HG02840 (cell line): ENCODE measurements at regions not wholly inside any gene's neighbourhood (a gene's known extent, or its start where the extent isn't known, plus 50 kb on each side); places are given as distances from the start of the nearest gene placed in this dataset.

Source experiments
- ATAC-seq: cut with Tn5 transposase; IDR thresholded peaks from one replicate; pipeline ENCODE4 v1.9.1; 2021; ENCODE audit warnings: mild to moderate bottlenecking, moderate library complexity, moderate number of reproducible peaks; ENCODE audit not compliant: unreplicated experiment, low FRiP score

GRCh38 chr14:48936849-48937248 is 649.3 kb downstream of the RPS29 start:
- no peak for ATAC-seq

- ATAC-seq: no peak
Observed at GRCh38 chr14:48936362-48936761, 649.8 kb downstream of the RPS29 start.

GRCh38 chr14:48925184-48925583 is 661.0 kb downstream of the RPS29 start:
- ATAC-seq: no peak

- ATAC-seq: no peak
Observed at GRCh38 chr14:48914921-48915320, 671.3 kb downstream of the RPS29 start.

GRCh38 chr14:48914382-48914781 is 671.8 kb downstream of the RPS29 start:
- no peak for ATAC-seq

- ATAC-seq: no peak
Observed at GRCh38 chr14:48900565-48900964, 685.6 kb downstream of the RPS29 start.

- ATAC-seq: no peak
Observed at GRCh38 chr14:48890333-48890732, 695.8 kb downstream of the RPS29 start.

GRCh38 chr14:48876806-48877340 is 709.3 kb downstream of the RPS29 start:
- ATAC-seq: no peak

- no peak for ATAC-seq
Observed at GRCh38 chr14:48874711-48875110, 711.5 kb downstream of the RPS29 start.

- ATAC-seq: no peak
Observed at GRCh38 chr14:48857366-48857765, 728.8 kb downstream of the RPS29 start.

GRCh38 chr14:48853159-48853558 is 733.0 kb downstream of the RPS29 start:
- ATAC-seq: no peak

- no peak for ATAC-seq
Observed at GRCh38 chr14:48849741-48850322, 736.3 kb downstream of the RPS29 start.

- no peak for ATAC-seq
Observed at GRCh38 chr14:48842785-48843184, 743.4 kb downstream of the RPS29 start.

- ATAC-seq: no peak
Observed at GRCh38 chr14:48826058-48826457, 760.1 kb downstream of the RPS29 start.

- ATAC-seq: no peak
Observed at GRCh38 chr14:48814562-48814961, 771.6 kb downstream of the RPS29 start.

- no peak for ATAC-seq
Observed at GRCh38 chr14:48805315-48805714, 780.9 kb downstream of the RPS29 start.

- ATAC-seq: no peak
Observed at GRCh38 chr14:48792376-48793024, 793.7 kb downstream of the RPS29 start.

- no peak for ATAC-seq
Observed at GRCh38 chr14:48788771-48789170, 797.4 kb downstream of the RPS29 start.

GRCh38 chr14:48786498-48786897 is 799.7 kb downstream of the RPS29 start:
- no peak for ATAC-seq

GRCh38 chr14:48771717-48772116 is 814.5 kb downstream of the RPS29 start:
- ATAC-seq: no peak

- ATAC-seq: no peak
Observed at GRCh38 chr14:48751293-48751692, 834.9 kb downstream of the RPS29 start.

GRCh38 chr14:48748151-48748675 is 838.0 kb downstream of the RPS29 start:
- ATAC-seq: no peak
